Lung (tissue), 11 donors: ENCODE measurements at regions not wholly inside any gene's neighbourhood (a gene's known extent, or its start where the extent isn't known, plus 50 kb on each side); places are given as distances from the start of the nearest gene placed in this dataset.

Source experiments
- ATAC-seq: fragments of 200-7000 bp; cut with Tn5 transposase; one replicate; pipeline ENCODE4 v1.9.1; 2020; ENCODE audit warnings: moderate number of reproducible peaks; ENCODE audit not compliant: insufficient read depth, low FRiP score
- DNase-seq, 3 donors: peaks; one replicate each; pipeline ENCODE4 v3.0.0-alpha.2; 2013 to 2017
- H3K27ac ChIP-seq, 2 donors: one replicate each; pipeline ENCODE4 v1.5.1; 2013; ENCODE audit warnings: mild to moderate bottlenecking in 2 of 2, moderate library complexity in 2 of 2, control low read depth in 1 of 2, inconsistent platforms in 1 of 2, low read depth in 1 of 2, low read length in 1 of 2
- H3K27me3 ChIP-seq, 3 donors: one replicate each; pipeline ENCODE4 v1.5.1; 2013; ENCODE audit warnings: low read length in 2 of 3; ENCODE audit not compliant: control insufficient read depth in 3 of 3, insufficient read depth in 3 of 3
- H3K36me3 ChIP-seq, 4 donors: one replicate each; pipeline ENCODE4 v1.5.1; 2013; ENCODE audit warnings: low read length in 4 of 4, mild to moderate bottlenecking in 1 of 4, moderate library complexity in 1 of 4; ENCODE audit not compliant: control insufficient read depth in 4 of 4, insufficient read depth in 4 of 4
- H3K4me1 ChIP-seq, 5 donors: one replicate each; pipeline ENCODE4 v1.5.1; 2013; ENCODE audit warnings: low read length in 5 of 5, mild to moderate bottlenecking in 2 of 5, moderate library complexity in 1 of 5; ENCODE audit not compliant: control insufficient read depth in 5 of 5, insufficient read depth in 5 of 5
- H3K4me3 ChIP-seq: one replicate; pipeline ENCODE4 v1.5.1; 2013; ENCODE audit warnings: mild to moderate bottlenecking, control low read depth, moderate library complexity
- H3K9ac ChIP-seq, 2 donors: one replicate each; pipeline ENCODE4 v1.5.1; 2013; ENCODE audit warnings: low read length in 2 of 2, control low read depth in 1 of 2; ENCODE audit not compliant: insufficient read depth in 1 of 2
- H3K9me3 ChIP-seq, 4 donors: one replicate each; pipeline ENCODE4 v1.5.1; 2013; ENCODE audit warnings: low read length in 3 of 4, mild to moderate bottlenecking in 1 of 4, moderate library complexity in 1 of 4; ENCODE audit not compliant: control insufficient read depth in 4 of 4, insufficient read depth in 3 of 4
- WGBS, 2 donors: extraction: QIAGEN DNeasy Blood & Tissue Kit; methylation state at CpG; one replicate each; pipeline ENCODE4 v1.1.7; 2013; 5-methylcytosine and 5-hydroxymethylcytosine counted together
- TF ChIP-seq, protein P1 (sequence below): IDR thresholded peaks from 2 replicates; pipeline ENCODE4 v1.5.1; 2012; ENCODE audit warnings: mild to moderate bottlenecking; ENCODE audit errors: control extremely low read depth, extremely low read depth
- donor health status: control.
- donor health status: control.
- donor health status: Bipolar disorder and iron deficiency.
- donor health status: healthy.
- donor health status: DM: yes; HTN: yes; CAD: no.

DNA sequence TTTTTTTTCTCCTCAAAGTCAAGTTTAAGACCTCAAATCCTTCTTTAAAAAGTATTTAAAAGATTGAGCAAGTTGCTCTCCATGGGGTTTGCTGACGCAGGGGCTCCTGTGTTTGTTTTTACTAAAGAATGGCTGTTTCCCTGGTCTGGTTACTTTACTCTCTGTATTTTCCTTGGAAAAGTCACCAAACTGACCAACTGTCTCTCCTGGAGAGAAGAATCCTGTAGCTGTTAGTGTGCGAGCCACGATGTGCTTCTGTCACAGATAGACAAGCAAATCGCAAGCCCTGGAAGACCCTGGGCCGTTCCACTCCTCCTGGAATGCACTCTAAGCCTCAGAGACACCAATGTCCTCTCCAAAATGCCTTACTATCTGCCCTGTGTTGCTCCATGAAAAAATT, 212.1 kb downstream of the CHIC2 start:
- H3K9me3 ChIP-seq = no peaks in the 10 kb centered on the region
- H3K4me1 ChIP-seq = peaks cover 0 to 63% (median 9%) of the 10 kb centered on the region in 5 donors
- no peak overlapping the region for H3K27ac ChIP-seq
- H3K9ac ChIP-seq = no peak overlapping the region
- H3K4me3 ChIP-seq = no peak overlapping the region
- H3K36me3 ChIP-seq = no peaks in the 10 kb centered on the region
- TF ChIP-seq, protein P1, sequence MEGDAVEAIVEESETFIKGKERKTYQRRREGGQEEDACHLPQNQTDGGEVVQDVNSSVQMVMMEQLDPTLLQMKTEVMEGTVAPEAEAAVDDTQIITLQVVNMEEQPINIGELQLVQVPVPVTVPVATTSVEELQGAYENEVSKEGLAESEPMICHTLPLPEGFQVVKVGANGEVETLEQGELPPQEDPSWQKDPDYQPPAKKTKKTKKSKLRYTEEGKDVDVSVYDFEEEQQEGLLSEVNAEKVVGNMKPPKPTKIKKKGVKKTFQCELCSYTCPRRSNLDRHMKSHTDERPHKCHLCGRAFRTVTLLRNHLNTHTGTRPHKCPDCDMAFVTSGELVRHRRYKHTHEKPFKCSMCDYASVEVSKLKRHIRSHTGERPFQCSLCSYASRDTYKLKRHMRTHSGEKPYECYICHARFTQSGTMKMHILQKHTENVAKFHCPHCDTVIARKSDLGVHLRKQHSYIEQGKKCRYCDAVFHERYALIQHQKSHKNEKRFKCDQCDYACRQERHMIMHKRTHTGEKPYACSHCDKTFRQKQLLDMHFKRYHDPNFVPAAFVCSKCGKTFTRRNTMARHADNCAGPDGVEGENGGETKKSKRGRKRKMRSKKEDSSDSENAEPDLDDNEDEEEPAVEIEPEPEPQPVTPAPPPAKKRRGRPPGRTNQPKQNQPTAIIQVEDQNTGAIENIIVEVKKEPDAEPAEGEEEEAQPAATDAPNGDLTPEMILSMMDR = no peak
- WGBS, 2 donors = 64 to 78% methylated on average over 5 of the region's 5 CpGs
- peaks cover 0 to 2% (median 0%) of the 10 kb centered on the region in 3 donors for H3K27me3 ChIP-seq
- DNase-seq (peak in 2 of 3 donors; percentile 51 to 53), ATAC-seq (no peak)

DNA sequence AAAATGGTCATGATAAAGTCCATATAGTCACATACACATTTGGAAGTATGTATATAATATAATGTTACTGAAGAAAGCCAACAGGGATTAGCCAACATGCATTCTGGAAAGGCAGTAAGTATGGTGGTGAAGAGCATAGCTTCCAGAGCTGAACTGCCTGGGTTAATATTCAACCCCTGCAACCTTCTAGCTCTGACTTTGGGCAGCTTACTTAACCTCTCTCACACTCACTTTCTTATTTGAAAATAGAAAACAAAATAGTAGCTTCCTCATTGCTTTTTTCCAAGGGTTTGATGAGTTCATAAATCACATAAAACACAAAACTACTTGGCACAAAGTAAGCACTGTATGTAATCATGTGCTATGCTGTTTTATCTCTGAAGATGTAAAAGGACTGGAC, 216.4 kb downstream of the CHIC2 start:
- H3K9me3 ChIP-seq = no peaks in the 10 kb centered on the region
- no peak for ATAC-seq
- TF ChIP-seq, protein P1 = no peak
- peak in 2 of 3 donors; percentile 75 to 76 for DNase-seq
- H3K27ac ChIP-seq = no peak overlapping the region
- no peaks in the 10 kb centered on the region for H3K27me3 ChIP-seq
- no peak overlapping the region for H3K9ac ChIP-seq
- peaks cover 0 to 37% (median 0%) of the 10 kb centered on the region in 5 donors for H3K4me1 ChIP-seq
- no peaks in the 10 kb centered on the region for H3K36me3 ChIP-seq
- no peak overlapping the region for H3K4me3 ChIP-seq

DNA sequence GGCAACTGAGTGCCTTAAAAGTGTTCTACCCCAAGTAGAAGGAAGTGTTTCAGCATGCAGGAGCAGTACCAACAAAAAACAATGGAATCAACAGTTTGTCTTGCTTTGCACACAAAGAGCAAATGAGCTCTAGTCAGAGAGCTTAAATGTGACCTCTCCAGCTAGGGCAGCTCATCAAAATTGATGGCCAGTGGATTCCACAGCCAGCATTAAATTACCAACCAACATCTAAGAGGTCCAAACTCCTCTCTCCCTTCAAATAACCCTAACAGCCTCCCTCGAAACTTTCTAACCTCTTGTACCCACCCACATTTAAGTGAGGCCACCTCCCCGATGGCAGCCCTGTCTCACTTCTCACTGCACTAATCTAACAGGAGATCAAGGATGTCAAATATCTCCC, 219.9 kb downstream of the CHIC2 start:
- ATAC-seq (no peak), DNase-seq (no peak)
- Histone ChIP-seq H3K9ac (no peak overlapping the region), H3K36me3 (no peaks in the 10 kb centered on the region), H3K27me3 (no peaks in the 10 kb centered on the region), H3K4me3 (no peak overlapping the region), H3K4me1 (peaks cover 0 to 17% (median 0%) of the 10 kb centered on the region in 5 donors), H3K27ac (no peak overlapping the region), H3K9me3 (no peaks in the 10 kb centered on the region)
- WGBS, 2 donors = 71 to 82% methylated on average over 2 of the region's 2 CpGs
- TF ChIP-seq, protein P1 = no peak

DNA sequence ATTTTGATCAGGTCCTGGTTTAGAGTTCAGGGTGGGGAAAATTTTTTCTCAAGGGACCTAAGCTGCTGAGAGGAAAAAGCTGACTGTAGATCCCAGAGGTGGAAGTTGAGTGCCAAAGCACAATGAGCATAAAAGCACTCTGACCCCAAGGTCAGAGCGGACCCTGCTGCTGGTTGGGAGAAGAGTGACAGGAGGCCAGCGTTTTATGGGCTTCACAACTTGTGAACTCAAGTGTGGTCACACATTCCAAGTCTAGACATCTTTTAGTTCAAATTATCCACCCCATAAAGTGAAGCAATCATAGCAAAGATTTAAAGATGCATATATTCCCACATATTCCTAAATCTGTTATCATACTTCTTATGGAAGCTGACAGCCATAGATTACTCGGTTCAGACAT, 220.3 kb downstream of the CHIC2 start:
- no peak for DNase-seq
- no peaks in the 10 kb centered on the region for H3K36me3 ChIP-seq
- WGBS, 2 donors = 77 to 86% methylated on average over 3 of the region's 3 CpGs
- H3K9ac ChIP-seq = no peak overlapping the region
- H3K4me3 ChIP-seq = no peak overlapping the region
- ATAC-seq = no peak
- H3K9me3 ChIP-seq = no peaks in the 10 kb centered on the region
- H3K4me1 ChIP-seq = peaks cover 0 to 13% (median 0%) of the 10 kb centered on the region in 5 donors
- H3K27ac ChIP-seq = no peak overlapping the region
- no peaks in the 10 kb centered on the region for H3K27me3 ChIP-seq
- TF ChIP-seq, protein P1 = no peak
